ENCODE measurements at regions not wholly inside any gene's neighbourhood (a gene's known extent, or its start where the extent isn't known, plus 50 kb on each side); places are given as distances from the start of the nearest gene placed in this dataset.

DNA sequence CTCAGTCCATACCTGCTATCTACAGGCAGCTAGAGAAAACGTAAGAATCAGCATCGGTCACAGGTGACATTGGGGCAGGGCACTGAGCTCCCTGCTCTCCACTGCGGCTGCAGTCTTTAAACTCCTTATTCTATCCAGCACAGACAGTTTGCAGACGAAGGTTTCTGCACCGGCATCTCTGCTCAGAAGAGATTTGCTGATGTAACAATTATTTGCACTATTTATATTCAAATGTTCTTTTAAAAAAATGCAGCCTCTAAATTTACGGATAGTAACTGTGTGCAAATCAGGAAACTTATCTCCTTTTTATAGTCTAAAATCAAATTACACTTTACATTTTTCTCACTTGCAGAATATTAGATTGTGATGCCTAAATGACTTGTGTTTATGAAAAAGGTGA is 671.0 kb downstream of the VRK1 start:
- intact Hi-C loops (cut with DNase I): no loop called here
- DNase-seq (no peak), ATAC-seq (ENCODE audit: poor library complexity) (no peak)

DNA sequence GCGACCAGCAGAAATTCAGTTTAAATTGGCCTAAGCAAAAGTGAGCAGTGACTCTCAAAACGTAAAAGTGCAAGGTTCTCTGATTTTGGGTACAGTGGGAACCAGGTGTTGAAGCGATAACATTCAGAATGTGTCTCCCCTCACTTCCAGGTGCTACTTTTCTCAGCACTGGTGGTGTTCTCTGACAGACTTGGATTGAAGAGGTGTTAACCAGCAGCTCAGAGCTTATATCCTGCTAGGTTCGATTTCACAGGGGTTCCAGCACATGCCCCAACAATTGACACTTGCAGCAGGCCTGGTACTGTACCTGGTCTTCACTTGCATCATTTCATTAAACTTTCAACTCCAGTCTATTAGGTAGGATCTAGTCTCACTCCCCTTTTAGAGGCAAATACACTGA is 680.2 kb downstream of the VRK1 start:
- intact Hi-C loops (cut with DNase I): no loop called here
- ATAC-seq (ENCODE audit: poor library complexity) (no peak), DNase-seq (no peak)

DNA sequence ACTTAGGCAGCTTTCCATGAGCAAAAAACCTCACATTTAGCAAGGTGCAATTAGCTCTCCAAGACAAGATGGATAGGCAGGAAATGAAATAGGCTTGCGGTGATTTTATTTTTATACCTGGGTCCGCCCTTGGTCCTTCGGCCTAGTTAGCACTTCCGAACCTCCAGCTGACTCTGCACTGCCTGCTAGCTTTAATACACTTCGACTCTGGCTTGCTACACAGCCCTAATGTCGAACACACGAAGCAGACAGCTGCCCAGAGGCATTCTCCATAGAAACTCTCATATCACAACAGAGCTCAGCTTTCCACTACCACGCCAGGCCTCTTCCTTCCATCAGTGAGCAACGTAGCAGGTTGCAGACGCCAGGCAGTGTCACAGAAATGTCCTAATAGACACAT is 688.0 kb downstream of the VRK1 start:
- ATAC-seq (ENCODE audit: poor library complexity) (no peak), DNase-seq (no peak)
- intact Hi-C loops (cut with DNase I): no loop called here

DNA sequence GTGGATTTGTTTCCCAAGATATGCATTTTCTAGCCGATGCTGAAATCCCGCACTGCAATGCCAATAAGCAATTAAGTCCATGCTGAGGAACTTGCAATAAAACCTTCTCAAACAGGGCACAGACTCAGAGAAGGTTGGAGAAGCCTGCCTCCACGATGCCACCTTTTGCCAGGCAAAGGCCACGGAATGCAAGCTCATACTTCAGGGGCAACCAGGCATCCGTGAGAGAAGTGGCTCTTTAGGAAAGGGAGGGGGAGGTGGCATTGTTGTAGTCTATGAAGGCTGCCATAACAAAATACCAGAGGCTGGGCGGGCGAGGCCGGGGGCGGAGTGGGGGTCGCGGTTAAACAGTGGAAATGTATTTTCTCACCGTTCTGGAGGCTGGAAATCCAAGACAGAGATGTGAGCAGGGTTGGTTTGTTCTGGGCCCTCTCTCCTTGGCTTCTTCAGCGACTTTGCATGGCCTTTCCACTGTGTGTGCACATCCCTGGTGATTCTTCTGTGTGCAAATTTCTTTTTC is 689.5 kb downstream of the VRK1 start:
- ATAC-seq (ENCODE audit: poor library complexity) (no peak), DNase-seq (no peak)
- intact Hi-C loops (cut with DNase I): no loop called here

DNA sequence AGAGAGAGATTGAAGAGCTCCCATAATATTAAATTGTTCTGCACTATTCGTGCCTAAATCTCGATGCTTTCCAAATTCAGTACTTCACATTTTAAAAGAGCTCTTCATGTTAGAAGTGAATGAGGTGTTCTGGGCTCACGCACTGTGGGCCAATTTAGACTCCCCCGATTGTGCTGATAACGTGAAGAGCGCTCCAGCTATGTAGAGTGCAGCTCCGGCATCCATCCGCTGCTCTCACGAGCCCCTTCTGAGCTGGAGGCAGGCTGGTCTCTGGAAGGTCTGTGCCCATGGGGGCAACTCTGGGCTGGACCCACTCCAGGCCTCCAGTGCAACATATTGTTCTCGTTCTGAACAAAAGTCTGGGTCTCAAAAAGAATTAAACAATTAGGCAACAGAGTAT is 692.6 kb downstream of the VRK1 start:
- ATAC-seq (ENCODE audit: poor library complexity): no peak
- intact Hi-C loops (cut with DNase I): no loop called here
- DNase-seq: no peak

DNA sequence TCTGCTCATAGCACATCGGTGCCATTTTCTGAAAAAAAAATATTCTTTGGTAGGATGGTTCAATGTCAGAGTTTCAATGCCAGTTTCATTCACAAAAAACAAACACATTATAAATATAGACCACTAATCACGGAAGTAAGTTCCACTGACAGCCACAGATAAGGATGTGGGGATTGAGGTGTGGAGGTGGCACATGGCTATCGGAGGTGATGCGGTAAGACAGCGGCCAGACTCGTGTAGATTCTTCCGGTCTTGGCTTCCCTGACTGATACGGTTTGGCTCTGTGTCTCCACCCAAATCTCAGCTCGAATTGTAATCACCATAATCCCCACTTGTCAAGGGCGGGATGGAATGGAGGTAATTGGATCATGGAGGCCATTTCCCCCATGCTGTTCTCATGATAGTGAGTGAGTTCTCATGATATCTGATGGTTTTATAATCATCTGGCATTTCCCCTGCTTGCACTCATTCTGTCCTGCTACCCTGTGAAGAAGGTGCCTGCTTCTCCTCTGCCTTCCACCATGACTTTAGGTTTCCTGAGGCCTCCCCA is 693.4 kb downstream of the VRK1 start:
- ATAC-seq (ENCODE audit: poor library complexity) (no peak), DNase-seq (no peak)
- intact Hi-C loops (cut with DNase I): no loop called here

DNA sequence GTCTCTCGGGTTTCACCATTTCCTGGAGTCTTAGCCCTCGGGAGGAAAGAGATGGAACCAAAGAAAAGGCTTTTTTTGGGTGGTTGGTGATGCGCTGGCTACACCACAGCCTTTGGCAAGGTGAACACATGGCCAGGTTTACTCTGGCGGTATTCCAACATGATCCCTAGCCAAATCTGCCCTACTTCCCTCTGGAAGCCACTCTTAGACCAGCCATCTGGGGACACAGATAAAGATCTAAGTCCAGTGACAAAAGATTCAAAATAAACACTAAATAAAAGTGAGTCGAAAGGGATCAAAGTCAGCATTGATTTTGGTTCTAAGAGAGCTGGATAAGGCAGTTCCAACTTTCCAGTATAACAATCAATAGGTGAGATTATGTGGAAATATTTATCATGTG is 694.5 kb downstream of the VRK1 start:
- ATAC-seq (ENCODE audit: poor library complexity): no peak
- DNase-seq: no peak
- intact Hi-C loops (cut with DNase I): no loop called here

DNA sequence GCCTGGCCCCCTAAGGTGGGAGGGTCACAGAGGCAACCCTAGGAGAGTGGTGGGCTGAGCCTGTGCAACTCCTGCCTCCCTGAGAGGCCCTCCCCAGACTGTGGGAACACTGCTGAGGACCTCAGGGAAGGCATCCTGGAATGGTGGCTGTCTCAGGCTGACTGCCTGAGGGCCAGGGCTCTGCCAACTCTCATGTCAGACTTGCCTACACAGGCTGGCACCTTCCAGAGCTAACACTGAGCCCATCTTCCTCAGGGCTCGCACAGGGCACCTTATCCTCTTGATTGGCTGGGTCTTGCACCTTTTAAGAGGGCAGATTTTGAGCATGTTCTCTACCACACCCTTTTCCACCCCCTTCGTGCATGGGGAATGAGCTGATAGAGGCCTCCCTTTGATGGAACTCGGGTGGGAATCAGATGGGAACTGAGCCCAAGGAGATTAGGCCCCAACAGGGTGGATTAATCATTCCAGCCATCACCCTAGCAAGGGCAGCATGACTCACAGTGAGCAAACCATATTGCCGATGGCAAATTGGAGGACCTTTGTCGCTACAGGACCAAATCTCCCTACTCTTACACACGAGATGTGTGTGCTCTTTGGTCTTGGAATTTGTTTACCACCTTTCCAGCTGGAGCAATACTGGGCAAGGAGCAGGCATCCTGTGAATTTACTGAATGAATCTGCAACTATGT is 702.8 kb downstream of the VRK1 start:
- intact Hi-C loops (cut with DNase I): no loop called here
- DNase-seq: no peak
- no peak for ATAC-seq (ENCODE audit: poor library complexity)

DNA sequence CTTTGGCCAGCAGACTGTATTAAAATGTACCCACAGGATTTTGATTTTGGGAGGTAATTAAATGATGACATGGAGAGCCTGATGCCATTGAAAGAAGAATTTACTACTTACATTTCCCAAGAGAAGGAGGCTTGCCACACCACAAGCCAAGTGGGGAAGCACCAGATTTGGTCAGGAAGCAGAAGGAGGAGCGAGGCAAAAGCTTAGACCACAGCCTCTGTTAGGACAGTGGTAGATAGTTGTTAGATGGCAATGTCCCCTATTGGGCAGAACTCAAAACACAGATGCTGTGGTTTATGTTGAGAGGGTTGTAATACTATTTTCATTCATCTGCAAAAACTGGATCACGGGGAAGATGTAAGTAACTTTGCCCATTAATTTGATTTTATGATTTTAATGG is 709.4 kb downstream of the VRK1 start:
- DNase-seq: no peak
- intact Hi-C loops (cut with DNase I): no loop called here

DNA sequence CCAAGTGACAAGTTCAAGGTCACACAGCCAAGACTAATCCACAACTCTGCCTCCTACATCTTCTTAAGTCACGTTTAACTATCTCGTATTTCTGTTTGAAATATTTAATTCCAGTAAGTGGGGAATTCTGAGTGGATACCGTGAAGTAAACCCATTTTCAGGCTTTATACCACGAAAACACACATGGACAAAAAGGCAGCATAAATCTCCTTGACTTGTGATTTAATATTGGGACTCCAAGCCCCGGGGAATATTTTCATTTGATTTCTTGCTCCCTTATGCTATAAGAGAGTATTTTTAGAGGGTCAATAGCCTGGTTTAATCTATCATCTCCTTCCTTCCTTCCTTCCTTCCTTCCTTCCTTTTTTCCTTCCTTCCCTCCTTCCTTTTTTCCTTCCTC is 716.7 kb downstream of the VRK1 start:
- no peak for DNase-seq
- intact Hi-C loops (cut with DNase I): no loop called here

More for the DNA sequence above, 709.4 kb downstream of the VRK1 start:
- no peak for ATAC-seq (ENCODE audit: poor library complexity)

DNA sequence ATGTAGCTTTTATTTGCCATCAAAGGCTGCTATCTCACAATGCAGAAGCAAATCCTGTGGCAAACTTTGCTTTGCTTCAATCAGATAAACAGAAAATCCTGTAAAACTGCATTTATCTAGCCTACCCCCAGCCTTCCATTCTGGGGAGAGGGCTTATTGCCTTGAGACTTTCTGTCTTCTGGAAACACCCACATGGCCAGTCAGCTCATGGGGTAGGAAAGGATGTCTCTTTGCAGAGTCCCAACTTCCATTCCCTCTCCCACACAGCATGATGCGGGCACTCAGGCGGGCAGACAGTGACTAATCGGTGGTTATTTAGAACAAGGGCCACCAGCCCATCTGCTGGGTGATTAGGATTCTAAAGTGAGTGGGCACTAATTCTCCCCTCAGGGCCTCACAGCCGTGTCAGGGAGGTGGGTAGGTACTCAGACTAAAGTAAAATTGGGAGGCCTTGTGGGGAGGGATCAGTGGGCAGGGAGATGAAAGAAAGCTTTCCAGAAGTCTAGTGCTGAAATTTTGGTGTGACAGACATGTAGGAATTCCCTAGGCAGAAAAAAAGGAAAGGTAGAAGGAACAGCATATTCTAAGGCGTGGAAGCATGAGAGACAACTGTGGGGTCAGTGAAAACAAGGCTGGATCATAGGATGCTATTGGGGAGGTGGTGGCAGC is 720.5 kb downstream of the VRK1 start:
- intact Hi-C loops (cut with DNase I): no loop called here
- DNase-seq (no peak), ATAC-seq (ENCODE audit: poor library complexity) (no peak)

More for the DNA sequence above, 716.7 kb downstream of the VRK1 start:
- ATAC-seq (ENCODE audit: poor library complexity): no peak

DNA sequence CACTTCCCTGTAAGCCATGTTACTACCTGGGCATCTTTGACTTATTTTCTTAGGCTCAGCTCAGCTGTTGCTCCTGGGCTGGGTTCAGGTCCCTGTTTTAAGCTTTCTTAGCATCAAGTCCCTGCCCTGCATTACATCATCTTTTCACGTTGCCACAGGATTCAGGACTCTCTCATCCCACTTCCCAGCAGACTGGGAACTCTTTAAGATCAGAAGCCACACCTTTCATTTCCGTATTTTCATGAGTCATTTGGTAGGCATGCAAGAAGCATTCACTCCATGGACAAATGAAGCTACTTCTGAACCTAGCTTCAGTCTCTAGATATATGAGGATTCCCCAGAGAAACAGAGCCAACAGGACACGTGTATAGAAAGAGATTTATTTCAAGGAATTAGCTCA is 726.8 kb downstream of the VRK1 start:
- ATAC-seq (ENCODE audit: poor library complexity) (no peak), DNase-seq (no peak)
- intact Hi-C loops (cut with DNase I): no loop called here

DNA sequence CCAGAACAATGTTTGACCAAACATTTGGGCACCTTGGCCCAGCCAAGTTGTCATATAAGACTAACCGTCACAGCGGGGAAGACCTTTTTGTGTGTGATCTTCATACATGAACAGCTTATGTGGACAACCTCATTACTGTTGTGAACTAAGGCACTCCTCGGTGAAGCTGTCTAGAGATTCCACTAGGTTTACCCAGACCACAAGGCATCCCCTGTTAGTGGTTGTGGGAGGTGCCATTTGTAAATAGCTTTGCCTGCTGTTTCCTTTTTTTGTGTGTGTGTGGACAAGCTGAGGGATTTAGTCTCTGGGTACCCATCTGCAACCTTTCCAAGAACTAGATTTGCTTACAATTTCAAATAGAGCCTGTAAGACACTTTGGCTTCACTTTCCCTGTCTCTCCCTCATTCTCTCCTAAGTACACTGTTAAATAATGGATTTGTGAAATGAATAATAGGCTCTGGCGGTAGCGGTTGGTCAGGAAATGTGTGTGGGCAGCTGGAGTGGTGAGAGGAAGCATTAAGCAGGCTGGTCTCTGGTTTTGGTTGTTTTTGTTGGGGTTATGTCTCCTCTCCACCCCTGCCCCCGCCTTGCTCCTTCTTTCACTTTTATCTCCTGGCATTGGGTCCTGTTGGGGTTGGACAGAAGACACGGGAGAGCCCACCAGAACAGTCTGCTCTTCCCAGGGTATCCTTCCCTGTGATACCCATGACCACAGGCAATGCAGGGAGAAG is 727.6 kb downstream of the VRK1 start:
- intact Hi-C loops (cut with DNase I): no loop called here

DNA sequence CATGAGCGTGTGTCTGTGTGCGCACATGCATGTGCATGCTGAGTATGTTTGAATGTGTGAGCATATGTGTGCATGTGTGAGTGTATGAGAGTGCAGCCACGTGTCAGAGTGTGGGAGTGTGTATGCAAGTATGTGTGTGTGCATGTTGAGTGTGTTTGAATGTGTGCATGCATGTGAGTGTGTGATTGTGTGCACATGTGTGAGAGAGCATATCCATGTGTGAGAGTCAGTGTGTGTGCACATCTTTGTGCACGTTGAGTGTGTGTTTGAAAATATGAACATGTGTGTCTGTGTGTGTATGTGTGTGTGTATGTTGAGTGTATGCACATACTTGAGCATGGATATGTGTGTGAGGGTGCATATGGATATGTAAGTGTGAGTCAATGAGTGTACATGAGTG is 730.8 kb downstream of the VRK1 start:
- intact Hi-C loops (cut with DNase I): no loop called here
- ATAC-seq (ENCODE audit: poor library complexity): no peak
- no peak for DNase-seq

More for the DNA sequence above, 727.6 kb downstream of the VRK1 start:
- DNase-seq (no peak), ATAC-seq (ENCODE audit: poor library complexity) (no peak)

DNA sequence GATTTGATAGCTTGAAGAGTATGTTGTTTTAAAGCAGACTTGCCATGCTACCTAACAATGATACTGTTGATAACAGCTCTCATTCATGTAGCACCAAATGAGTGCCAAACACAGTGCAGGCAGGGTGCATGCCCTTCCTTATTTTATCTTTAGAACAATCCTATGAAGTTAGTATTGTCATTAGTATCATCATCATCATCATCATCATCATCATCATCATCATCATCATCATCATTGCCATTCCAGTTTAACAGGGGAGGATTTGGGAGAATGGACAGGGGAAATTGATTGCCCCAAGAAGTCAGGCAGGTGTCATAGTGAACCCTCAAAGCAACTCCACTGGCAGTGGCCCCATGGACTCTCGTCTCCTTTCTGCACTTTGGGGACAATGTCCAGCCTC is 734.9 kb downstream of the VRK1 start:
- ATAC-seq (ENCODE audit: poor library complexity) (no peak), DNase-seq (no peak)
- intact Hi-C loops (cut with DNase I): no loop called here

DNA sequence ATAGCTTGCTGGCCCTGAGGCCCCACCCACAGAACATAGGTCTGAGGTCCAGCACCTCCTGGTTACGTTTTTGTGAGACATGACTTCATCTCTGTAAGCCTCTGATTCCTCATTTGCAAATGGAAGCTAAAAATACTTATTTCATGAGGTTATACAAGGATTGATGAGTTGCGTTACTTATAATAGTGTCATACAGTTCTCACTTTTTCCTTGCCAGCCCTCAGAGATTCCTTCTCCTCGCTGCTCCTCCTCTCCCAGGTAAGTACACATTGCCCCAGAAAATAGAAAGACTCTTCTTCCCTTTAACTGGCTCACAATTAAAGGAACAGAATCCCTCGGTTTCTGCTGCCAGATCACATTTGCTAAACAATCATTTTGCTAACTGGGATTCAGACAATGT is 739.2 kb downstream of the VRK1 start:
- ATAC-seq (ENCODE audit: poor library complexity): no peak
- DNase-seq: no peak
- intact Hi-C loops (cut with DNase I): no loop called here

DNA sequence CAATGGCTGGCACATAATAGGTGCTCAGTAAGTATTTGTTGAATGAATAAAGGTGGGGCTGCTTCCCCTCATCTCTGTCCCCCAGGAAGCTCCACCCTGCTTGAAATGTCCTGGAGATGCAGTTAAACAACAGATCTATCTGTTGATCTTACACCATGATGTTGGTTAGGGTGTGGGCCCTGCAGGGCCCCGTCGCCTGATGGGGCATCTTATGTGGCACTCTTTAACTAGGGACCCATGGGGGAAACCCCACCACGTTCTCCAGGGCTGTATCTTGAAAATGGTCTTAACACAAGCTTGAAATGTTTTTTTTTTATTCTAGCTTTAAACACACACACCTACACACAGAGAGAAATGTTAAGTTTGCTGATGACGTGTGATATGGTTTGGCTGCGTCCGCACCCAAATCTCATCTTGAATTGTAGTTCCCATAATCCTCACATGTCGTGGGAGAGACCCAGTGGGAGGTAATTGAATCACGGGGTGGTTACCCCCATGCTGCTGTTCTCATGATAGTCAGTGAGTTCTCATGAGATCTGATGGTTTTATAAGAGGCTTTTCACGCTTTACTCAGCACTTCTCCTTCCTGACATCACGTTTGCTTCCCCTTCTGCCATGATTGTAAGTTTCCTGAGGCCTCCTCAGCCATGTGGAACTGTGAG is 741.7 kb downstream of the VRK1 start:
- intact Hi-C loops (cut with DNase I): no loop called here
- DNase-seq (no peak), ATAC-seq (ENCODE audit: poor library complexity) (no peak)

DNA sequence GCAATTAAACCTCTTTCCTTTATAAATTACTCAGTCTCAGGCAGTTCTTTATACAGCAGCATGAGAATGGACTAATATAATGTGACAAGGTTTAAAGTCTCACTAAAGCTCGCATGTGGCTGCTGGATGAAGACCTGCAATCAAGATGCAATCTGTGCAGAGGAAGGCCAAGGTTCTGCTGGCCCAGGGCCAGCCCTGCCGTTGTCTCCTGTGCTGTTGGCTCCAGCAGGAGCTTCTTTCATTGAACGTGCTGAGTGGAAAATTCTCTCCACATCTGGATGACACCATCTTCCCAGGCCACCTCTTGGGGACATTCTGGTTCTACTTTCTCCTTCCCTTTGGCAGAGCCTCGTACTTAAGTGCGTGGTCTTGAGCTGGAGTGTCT is 742.2 kb downstream of the VRK1 start:
- intact Hi-C loops (cut with DNase I): no loop called here
- no peak for DNase-seq
- ATAC-seq (ENCODE audit: poor library complexity): no peak

DNA sequence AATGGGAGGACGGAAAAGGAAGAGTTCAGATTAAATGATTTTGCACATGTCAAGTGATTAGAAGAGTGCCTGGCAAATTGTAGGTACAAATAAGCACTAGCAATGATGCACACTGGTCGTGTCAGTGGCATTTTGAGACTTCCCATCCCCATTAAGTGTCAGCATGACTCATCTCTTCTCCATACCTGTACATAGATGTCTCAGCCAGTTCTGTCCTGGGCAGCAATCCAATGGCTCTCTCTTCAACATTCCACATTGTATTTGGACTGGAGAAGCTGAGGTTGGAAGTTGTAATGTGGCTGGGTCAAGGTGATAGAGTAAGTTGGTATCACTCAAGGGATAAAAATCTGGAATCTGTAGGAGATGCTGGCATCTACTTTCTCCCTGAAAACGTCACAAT is 742.7 kb downstream of the VRK1 start:
- ATAC-seq (ENCODE audit: poor library complexity) (no peak), DNase-seq (no peak)
- intact Hi-C loops (cut with DNase I): no loop called here
